ENCODE measurements at regions not wholly inside any gene's neighbourhood (a gene's known extent, or its start where the extent isn't known, plus 50 kb on each side); places are given as distances from the start of the nearest gene placed in this dataset.

DNA sequence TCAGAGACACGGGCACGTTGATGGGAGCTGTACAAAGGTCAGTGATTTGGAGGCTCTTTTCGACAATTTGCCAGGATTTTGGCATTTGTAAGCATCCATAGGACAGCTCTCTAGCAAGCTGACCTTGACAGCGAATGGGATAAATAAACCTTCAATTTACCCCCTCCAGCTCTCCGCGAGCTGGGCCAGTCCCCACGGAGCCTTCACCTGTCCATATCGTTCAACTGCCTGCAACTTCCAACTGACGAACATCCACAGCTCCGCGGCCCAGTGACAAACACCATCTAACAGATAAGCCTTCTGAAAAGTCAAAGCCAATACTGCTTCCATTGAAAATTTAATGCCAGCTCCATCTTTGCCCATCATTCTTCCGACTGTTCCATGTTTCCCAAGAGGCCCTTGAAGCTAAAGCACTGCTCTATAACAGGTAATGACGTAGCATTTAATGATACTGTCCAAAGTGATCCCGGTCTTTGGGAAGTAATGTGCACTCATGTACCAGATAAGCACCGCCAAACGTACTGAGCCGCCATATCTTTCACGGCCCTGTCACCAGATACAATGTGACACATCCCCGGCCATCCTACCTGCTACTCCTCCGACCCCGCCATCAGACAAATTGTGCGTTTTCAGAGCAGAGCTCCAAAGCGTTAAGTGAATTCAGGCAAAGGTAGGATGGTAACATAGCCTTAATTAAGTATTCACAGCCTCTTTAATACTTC is 365.3 kb upstream of the ZNF507 start:
- no peak for DNase-seq

DNA sequence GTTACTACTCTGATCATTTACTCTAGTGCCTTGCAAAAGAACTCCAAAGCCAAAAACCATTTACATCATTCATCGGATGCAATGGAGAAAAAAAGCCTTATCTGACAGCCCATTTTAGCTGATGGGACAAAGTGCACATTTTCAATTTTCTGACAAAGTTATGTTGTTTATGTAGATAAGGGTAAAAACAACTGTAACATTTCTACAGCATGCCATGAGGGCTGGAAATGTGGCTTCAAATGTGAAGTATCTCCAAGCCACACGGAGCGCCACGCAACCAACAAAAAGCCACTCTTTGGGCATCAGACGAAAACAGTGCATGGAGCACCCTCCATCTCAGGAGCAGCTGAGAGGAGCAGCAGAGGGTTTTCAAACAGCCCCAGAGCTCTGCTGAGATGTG is 364.6 kb upstream of the ZNF507 start:
- DNase-seq, result no peak

DNA sequence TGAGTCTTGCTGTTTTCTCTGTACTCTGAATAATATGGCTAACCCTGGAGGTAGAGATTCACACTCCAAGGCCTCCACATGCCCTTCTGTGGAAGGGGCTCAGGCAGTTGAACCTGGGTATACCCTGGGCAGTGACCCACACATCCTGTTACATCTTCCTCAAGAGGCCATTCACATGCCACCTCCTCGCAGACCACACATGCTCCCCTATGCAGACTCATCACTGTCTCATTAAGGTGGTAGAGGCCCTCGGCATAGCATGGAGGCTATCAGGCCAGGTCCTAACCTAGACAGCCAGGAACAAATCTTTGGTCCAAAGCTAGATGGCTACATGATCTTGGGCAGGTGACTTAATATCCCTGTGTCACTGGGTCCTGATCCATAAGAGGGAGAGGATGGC is 363.9 kb upstream of the ZNF507 start:
- no peak for DNase-seq

DNA sequence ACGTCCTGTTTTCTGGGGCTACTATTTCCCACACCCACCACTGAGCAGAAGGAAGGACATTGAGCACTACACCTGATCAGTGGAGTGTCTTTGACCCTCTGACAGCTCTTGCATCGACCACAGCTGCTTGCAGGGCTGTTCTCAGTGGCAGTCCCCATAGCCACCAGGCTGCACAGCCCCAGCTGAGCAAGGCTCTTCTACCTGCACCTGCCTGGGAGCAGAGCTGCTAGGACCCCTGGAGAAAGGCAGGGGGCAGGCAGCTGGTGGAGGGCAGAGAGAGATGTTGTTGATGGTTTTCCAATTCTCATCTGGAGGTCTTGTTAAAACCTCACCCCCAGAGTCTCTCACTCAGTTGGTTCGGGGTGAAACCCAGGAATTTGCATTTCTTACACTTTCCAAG is 361.8 kb upstream of the ZNF507 start:
- DNase-seq, result no peak

DNA sequence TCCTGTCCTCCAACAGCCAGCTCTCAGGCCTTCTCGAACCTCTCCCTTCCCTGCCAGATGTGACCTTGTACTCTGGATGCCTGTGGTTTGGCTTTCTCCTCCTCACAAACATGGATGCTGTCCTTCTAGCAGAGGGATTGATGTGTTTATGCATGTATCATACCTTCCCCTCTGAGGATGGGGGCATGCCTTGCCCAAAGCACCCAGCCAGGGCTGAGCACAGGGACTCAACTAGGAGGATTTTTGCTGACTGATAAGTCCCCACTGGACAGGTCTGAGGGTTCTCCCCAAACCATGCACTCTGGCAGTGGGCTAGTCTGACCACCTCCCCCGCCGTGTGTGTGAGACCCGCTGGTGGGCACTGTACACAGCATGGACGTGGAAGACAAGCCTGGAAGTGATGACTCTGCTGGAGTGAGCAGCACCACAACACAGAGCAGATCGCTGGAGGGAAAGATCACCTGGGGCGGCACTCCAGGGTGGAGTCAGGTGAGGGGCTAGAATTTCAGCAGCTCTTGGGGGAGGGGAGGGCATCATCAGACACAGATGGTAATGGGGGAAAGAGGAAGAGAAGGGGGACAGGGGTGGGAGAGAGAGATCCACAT is 360.3 kb upstream of the ZNF507 start:
- DNase-seq, result no peak

DNA sequence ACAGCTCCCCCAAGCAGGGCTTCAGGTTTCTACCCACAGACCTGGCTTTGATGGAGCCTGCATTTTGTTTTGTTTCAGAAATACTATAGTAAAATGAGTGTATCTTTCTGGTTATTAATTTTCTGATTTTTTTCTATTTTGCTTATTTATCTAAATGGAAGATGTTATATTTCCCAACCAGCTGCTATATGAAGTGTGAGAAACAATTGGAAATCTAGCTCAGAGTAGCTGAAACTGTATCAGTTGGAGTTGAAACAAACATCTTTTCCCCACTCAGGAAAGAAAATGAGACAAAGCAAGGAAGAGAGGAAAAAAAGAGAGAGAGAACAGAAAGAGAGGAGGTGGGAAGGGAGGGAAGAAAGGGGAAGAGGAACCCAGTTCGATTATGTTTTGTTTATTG is 358.5 kb upstream of the ZNF507 start:
- DNase-seq, result peak in 1 of 2 donors; percentile 29

DNA sequence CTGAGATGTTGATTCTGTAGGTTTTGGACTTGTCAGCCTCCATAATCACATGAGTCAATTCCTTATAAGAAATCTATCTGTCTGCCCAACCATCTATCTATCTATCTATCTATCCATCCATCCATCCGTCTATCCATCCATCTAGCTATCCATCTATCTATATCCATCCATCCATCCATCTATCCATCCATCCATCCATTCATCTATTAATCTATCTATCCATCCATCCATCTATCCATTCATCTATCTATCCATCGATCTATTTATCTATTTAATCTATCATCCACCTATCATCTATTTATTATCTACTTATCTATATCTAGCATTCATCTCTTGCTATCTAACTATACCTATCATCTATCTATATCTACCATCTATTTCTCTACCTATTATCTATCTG is 357.2 kb upstream of the ZNF507 start:
- no peak for DNase-seq

DNA sequence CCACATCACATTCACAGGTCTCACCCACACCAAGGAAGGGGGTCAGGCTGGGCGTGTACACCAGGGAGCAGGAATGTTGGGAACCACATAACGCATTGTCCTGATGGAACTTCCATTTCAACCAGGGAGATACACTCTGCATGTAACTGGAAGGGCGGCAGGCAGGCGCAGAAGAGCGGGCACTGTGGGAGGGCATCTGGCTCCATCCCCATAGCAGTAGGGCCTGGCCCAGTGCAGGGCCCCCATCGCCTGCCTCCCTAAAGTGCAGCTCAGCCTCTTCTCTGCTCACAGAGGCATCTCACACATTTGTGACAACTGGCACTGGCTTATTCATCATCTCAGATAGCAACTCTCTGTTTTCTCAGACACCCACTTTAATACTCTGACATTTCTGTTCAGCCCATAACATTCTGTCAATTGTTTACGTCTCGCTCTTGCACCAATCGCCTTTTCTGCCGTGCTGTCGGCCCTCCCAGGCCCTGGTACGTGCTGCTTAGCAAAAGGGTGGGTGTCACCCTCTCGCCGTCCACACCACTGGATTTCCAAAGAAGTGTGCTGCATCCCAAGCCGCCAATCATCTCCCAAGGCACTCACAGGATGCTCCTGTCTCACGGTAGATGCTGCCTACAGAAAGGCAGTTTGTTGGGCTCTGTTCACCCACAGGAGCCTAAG is 353.3 kb upstream of the ZNF507 start:
- no peak for DNase-seq

DNA sequence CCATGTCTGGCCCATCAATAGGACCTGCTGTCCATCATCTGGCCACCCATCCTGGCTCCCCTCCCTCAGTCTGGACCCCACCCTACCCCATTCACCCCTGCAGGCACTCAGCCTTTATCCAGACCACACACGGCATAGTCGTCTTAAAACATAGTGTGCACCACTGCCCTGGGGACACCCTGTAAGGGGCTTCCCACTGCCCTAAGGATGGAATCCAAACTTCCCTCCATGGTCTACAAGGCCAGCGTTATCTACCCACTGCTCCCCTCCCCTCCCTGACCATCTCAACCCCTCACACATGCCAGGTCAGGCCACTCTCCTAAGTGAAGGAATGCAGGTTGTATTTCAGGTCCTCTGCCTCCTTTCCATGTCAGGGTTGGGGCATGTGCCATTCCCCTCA is 352.7 kb upstream of the ZNF507 start:
- no peak for DNase-seq

DNA sequence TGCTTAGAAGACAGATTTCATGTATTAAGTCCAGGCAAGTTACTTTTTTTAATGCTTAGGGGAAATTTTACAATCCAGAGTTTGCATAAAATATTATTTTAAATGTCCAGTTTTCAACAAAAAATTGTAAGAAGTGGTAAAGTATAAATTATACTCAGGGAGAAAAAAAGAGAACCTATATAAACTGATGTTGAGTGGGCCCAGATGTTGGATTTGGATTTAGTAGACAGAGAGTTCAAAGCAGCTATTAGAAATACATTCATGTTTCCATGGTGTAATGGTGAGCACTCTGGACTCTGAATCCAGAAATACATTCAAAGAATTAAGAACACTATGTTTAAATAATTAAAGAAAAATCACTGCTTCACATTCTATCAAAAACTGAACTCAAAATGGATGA is 349.9 kb upstream of the ZNF507 start:
- DNase-seq, result peak; percentile 39 to 47

DNA sequence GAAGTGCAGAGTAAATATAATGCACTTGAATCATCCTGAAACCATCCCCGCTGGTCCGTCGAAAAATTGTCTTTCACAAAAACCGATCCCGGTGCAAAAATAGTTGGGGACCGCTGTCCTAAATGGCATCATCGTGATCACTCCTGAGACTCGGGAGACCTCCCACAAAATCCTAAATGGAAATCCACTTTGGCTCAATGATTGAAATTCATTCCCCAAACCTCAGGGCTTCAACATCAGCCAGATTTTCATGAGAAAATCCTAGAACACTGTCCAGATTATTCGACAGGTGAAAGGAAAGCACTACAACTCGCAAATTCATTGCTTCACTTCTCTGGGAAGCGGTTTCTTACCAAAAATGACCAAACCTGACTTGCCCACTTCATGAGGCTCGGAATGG is 335.3 kb upstream of the ZNF507 start:
- DNase-seq, result no peak

DNA sequence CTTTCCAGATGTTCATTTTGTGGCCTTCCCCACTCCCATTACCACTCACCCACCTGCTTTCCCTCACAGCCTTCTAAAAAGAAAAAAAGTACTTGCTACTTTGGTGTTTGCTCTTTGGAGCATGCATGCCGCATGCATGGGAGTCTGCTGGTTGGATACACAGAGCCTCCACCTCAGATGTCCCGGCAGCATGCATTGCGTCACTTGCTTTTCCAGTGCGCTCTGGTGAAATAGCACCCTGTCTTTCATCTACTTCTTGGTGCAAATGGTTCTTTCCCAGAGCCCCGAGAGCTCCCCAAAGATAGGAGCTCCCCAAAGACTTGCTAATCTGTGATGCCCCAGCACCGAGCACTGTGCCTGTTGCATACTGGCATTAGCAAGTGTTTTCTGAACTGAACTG is 333.2 kb upstream of the ZNF507 start:
- no peak for DNase-seq

DNA sequence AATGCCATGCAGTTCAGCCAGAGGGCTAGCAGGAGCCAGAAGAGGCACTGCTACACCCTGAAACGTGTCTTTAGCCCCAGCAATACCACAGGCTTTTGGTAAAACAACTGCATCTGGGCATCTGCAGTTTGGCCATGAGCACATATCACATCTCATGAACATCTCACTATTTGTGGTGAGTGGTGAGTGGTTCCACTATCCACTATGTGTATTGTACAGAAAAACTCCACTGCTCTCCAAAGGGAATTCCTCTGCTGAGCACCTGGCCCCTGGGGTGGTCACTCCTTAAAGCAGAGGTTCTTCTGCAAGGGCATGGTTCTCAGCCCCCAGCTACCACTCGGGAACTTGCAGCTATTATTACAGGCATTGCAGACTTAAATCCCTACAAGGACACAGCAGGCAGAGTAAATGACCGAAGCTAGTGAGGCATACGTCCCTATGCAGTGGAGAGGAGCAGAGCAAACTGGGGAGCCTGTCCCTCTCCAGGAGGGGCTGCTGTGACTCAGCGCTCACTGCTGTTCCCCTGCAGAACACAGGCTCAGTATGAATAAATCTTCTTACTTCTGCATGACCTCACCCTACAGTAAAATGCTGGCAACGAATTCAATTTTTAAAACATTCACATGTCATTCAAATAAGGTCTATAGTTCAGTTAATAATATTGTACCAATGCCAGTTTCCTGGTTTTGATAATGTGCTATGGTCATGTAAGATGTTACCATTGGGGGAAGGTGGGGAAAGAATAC is 332.4 kb upstream of the ZNF507 start:
- no peak for DNase-seq

DNA sequence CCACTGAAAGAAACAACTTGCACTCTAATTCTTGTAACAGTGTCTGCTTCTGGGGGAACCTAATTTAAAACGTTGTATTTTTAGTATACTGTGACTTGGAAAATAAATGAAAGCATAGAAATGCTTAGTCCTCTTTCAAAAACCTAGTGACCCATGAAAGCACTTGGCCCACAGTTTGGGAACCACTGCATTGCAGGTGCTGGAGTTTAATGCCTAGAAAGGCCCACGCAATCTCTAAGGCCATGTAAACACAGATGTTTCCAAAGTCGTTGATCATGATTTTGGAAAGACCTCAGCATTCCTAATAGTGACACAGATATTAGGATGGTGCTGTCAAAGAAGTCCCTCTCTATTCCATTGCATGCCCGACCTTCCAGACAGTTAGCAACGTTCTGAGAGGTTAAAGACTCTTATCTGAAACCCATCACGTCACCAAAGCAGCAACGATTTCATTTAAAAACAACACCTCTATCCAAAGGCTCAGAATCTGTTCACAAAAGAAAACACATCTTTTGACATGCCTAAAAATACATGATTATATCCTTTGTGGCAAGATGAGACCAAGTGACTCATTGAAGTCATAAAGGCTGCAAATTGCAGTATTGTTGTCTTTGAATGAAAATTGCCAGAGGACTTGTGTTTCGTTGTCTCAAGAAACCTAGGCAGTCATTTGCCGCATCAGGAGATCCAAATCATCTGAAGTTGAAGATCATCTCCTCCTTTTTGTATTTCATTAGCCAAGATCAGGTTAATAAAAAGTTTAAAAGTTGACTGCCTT is 328.0 kb upstream of the ZNF507 start:
- DNase-seq, result no peak

DNA sequence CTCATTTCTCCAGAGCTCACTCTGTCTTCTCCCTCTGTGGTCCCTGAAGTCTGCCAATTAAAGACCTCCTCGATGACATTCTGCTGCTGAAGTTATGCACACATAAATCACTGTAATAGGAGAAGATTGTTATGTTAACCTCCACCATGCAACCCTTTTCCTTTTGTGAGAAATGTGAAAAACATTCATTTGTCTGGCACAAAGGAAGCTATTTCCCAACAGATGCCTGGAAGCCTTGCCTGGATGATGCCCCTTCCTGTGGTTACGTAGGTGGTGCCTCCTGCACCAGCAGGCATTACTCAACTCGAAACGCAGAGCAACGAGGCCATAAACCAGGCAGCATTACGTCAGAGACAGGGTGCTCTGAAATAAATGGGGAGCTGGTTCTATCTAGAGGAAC is 327.4 kb upstream of the ZNF507 start:
- no peak for DNase-seq

DNA sequence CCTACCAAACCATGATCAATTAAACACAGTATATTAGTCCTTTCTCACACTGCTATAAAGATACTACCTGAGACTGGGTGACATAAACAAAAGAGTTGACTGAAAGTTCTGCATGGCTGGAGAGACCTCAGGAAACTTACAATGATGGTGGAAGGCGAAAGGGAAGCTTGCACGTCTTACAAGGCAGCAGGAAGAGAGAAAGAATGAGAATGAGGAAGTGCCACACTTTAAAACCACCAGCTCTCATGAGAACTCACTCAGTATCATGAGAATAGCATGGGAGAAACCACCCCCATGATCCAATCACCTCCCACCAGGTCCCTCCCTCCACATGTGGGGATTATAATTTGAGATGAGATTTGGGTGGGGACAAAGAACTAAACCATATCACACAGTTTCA is 324.9 kb upstream of the ZNF507 start:
- DNase-seq, result no peak

DNA sequence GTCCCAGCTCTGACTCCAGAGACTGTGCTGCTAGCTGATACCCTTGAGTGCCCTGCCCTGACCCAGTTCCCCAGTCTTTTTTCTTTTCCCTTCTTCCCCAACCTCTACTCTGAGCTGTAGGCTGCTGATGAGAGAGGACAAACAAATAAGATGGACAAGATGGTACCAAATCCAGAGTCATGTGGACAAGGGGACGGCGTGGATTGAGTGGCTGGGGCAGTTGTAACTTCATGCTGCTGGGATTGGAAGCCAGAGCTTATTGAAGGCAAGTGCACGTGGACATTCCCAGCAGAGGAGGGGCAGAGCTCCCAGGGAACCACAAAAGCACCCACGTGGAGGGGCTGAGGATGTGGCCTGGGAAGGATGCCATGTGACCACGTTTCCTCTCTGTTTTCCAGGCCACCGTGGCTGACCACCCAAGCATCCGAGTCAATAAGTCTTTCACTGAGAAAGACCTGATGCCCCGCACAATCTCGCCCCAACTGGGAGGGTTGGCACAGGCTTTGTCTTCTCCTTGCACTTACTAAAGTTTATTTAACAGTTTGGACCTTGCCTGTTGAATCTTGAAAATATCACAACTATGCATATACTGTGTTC is 323.3 kb upstream of the ZNF507 start:
- peak; percentile 54 to 72 for DNase-seq

DNA sequence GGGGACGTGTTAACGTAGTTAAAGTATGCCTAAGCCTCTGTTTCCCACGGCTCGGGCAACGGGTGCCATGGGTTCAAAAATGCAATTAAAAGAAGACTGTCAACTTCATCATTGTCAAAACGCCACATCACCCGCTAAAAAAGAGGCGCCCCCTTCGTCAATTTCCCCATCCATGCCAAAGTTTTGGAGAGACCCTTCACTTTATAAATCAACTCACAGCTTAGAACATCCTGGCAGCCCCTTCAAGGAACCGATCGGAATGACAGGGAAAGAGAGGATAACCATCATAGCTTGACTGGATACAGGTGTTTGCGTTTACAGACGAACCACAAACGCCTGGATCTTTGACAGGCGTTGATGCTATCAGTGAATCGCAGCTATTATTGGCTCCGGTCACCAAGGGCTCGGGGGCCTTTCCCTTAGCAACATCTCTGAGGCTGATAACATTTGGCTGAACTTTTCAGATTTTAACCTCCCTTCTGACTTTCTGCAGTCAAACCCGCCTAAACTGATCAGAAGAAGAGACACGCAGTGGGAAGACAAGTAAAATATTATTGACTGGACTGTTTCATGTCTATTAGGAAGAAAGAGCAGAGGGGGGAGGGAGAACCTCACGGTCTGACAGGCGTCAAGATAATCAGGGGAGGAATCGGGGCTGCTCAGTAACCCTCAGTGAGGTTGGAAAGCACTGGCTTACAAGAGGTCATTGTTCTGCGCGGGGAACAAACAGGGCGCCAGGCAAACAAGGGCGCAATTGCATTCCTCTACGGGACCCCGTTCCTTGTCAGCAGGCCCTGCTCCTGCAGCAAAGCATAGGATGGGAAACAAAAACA is 322.5 kb upstream of the ZNF507 start:
- DNase-seq, result peak; percentile 72 to 81

DNA sequence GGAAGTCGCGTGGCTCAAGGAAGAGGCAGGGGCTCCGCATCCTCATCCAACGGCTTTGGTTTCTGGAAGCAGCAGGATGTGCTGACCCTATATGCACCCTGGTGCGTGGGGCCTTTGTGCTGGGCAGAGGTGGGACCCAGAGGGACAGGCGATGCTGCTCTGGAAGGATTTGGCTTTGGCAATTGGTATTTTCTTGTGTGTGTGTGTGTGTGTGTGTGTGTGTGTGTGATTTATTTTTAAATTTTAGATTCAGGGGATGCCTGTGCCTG is 321.9 kb upstream of the ZNF507 start:
- no peak for DNase-seq

DNA sequence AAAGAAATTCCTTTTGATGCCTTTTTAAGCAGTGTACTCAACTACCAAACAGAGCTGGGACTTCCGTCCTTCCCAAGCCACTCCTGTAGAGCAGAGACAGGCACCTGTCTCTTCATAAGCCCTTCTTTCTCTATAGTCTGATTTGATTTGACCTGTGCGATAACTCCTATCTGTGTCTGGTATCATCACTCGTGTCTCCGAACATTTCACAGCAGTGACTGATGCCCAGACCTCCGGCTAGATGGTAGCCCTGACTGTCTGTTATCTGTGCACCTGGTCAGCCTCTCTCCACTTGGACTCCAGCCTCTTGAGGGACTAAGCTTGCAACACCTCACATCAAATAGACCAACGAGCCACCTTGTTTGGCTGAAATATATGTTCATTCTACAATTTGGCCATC is 316.2 kb upstream of the ZNF507 start:
- no peak for DNase-seq

DNA sequence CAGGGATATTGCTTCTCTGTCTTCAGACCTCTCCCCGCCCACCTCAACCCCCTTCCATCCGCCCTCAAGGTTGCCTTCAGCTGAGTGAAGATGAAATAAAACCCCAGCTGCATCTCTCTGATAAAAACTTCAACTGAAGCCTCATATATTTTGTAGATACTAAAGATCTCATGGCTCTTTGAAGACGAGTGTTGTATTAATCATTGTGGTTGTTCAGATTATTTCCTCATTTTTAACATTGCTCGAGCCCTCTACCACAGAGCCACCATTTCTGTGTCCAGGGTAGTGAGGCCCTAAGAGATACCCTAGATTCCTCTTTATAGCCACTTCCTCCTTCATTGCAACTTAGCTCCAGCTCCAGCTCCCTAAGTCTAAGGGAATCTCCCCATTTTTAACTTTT is 312.8 kb upstream of the ZNF507 start:
- no peak for DNase-seq

All from right lung (tissue), 2 donors.